ENCODE measurements at regions not wholly inside any gene's neighbourhood (a gene's known extent, or its start where the extent isn't known, plus 50 kb on each side); places are given as distances from the start of the nearest gene placed in this dataset.

GRCh38 chr6:18596531-18596835 is 209.3 kb downstream of the RNF144B start:
- TF ChIP-seq POLR2AphosphoS5 (IDR thresholded peaks at IDR 0.05) = no peak
- no peak for TF ChIP-seq CTCF (IDR thresholded peaks at IDR 0.05)
- no peak for TF ChIP-seq EP300 (IDR thresholded peaks at IDR 0.05)
- TF ChIP-seq POLR2A (IDR thresholded peaks at IDR 0.05; ENCODE audit: low read depth) = no peak
- no peak for DNase-seq (ENCODE audit: extremely low spot score)
- H3K36me3 ChIP-seq = no peaks in the 10 kb centered on the region
- peaks cover 0 to 21% (median 19%) of the 10 kb centered on the region in 4 donors for H3K4me1 ChIP-seq
- H3K9me3 ChIP-seq = no peaks in the 10 kb centered on the region
- H3K27ac ChIP-seq (replicated peaks in 1 of 4) = peak overlapping the region in 3 of 4 donors; percentile 48 to 54 (median 50)
- H3K27me3 ChIP-seq = no peaks in the 10 kb centered on the region
- intact Hi-C loops (cut with DNase I) = loop anchor here (10.0 kb wide), 1 partner anchor 1258 kb away; no protein-coding TSS in a partner anchor
- H3K4me3 ChIP-seq = no peak overlapping the region

GRCh38 chr6:18598551-18599264 is 211.6 kb downstream of the RNF144B start:
- no peak overlapping the region for H3K27ac ChIP-seq (replicated peaks in 1 of 4)
- no peak for DNase-seq (ENCODE audit: extremely low spot score)
- whole genome bisulfite sequencing = 44% methylated on average over 4 of the region's 4 CpGs
- H3K36me3 ChIP-seq = no peaks in the 10 kb centered on the region
- H3K4me3 ChIP-seq = no peak overlapping the region
- H3K4me1 ChIP-seq = peaks cover 0 to 21% (median 19%) of the 10 kb centered on the region in 4 donors
- H3K27me3 ChIP-seq = no peaks in the 10 kb centered on the region
- intact Hi-C loops (cut with DNase I) = loop anchor here (10.0 kb wide), 1 partner anchor 1256 kb away; no protein-coding TSS in a partner anchor
- H3K9me3 ChIP-seq = no peaks in the 10 kb centered on the region
- no peak for TF ChIP-seq POLR2AphosphoS5 (IDR thresholded peaks at IDR 0.05)
- TF ChIP-seq CTCF (IDR thresholded peaks at IDR 0.05) = no peak
- no peak for TF ChIP-seq POLR2A (IDR thresholded peaks at IDR 0.05; ENCODE audit: low read depth)
- TF ChIP-seq EP300 (IDR thresholded peaks at IDR 0.05) = no peak

- Histone ChIP-seq H3K27me3 (no peaks in the 10 kb centered on the region), H3K9me3 (no peaks in the 10 kb centered on the region), H3K36me3 (no peaks in the 10 kb centered on the region), H3K4me3 (no peak overlapping the region), H3K27ac (replicated peaks in 1 of 4) (no peak overlapping the region), H3K4me1 (peaks cover 0 to 21% (median 19%) of the 10 kb centered on the region in 4 donors)
- intact Hi-C loops (cut with DNase I) = no loop called here
- WGBS = 77% methylated on average over 2 of the region's 2 CpGs
- no peak for DNase-seq (ENCODE audit: extremely low spot score)
- no peak for TF ChIP-seq POLR2A (IDR thresholded peaks at IDR 0.05; ENCODE audit: low read depth)
- no peak for TF ChIP-seq POLR2AphosphoS5 (IDR thresholded peaks at IDR 0.05)
- TF ChIP-seq EP300 (IDR thresholded peaks at IDR 0.05) = no peak
- no peak for TF ChIP-seq CTCF (IDR thresholded peaks at IDR 0.05)
Measured at GRCh38 chr6:18600255-18600654, 213.1 kb downstream of the RNF144B start.

GRCh38 chr6:18601516-18602020 is 214.4 kb downstream of the RNF144B start:
- no peak overlapping the region for H3K4me3 ChIP-seq

More at GRCh38 chr6:18601516-18602020, 214.4 kb downstream of the RNF144B start:
- Histone ChIP-seq H3K36me3 (no peaks in the 10 kb centered on the region), H3K27ac (replicated peaks in 1 of 4) (no peak overlapping the region), H3K4me1 (peaks cover 0 to 9% (median 6%) of the 10 kb centered on the region in 4 donors), H3K9me3 (no peaks in the 10 kb centered on the region), H3K27me3 (no peaks in the 10 kb centered on the region)
- DNase-seq (ENCODE audit: extremely low spot score) = no peak
- 81% methylated on average over 5 of the region's 5 CpGs for WGBS
- intact Hi-C loops (cut with DNase I) = no loop called here
- TF ChIP-seq POLR2AphosphoS5 (IDR thresholded peaks at IDR 0.05) (no peak), CTCF (IDR thresholded peaks at IDR 0.05) (no peak), EP300 (IDR thresholded peaks at IDR 0.05) (no peak), POLR2A (IDR thresholded peaks at IDR 0.05; ENCODE audit: low read depth) (no peak)

All from esophagus muscularis mucosa (tissue), 4 donors.